GM21619 (cell line): ENCODE measurements at regions not wholly inside any gene's neighbourhood (a gene's known extent, or its start where the extent isn't known, plus 50 kb on each side); places are given as distances from the start of the nearest gene placed in this dataset.

Experiments used
- ATAC-seq: cut with Tn5 transposase; IDR thresholded peaks from one replicate; pipeline ENCODE4 v1.9.1; 2021; ENCODE audit not compliant: unreplicated experiment

- no peak for ATAC-seq
Measured at GRCh38 chr13:78029901-78030300, 111.3 kb upstream of the EDNRB start.

GRCh38 chr13:78028960-78029359 is 110.3 kb upstream of the EDNRB start:
- no peak for ATAC-seq

GRCh38 chr13:78024996-78025395 is 106.4 kb upstream of the EDNRB start:
- no peak for ATAC-seq

- peak; percentile 100 for ATAC-seq
Measured at GRCh38 chr13:78022164-78022877, 103.7 kb upstream of the EDNRB start.

GRCh38 chr13:78020861-78021260 is 102.2 kb upstream of the EDNRB start:
- ATAC-seq = no peak

- no peak for ATAC-seq
Measured at GRCh38 chr13:78015782-78016181, 97.2 kb upstream of the EDNRB start.

GRCh38 chr13:78012046-78012445 is 93.4 kb upstream of the EDNRB start:
- no peak for ATAC-seq

- ATAC-seq = no peak
Measured at GRCh38 chr13:78004821-78005220, 86.2 kb upstream of the EDNRB start.

- no peak for ATAC-seq
Measured at GRCh38 chr13:77999746-78000145, 81.1 kb upstream of the EDNRB start.

- ATAC-seq = no peak
Measured at GRCh38 chr13:77994166-77994565, 75.5 kb upstream of the EDNRB start.

- no peak for ATAC-seq
Measured at GRCh38 chr13:77991003-77991402, 72.4 kb upstream of the EDNRB start.

GRCh38 chr13:77989281-77989680 is 70.7 kb upstream of the EDNRB start:
- no peak for ATAC-seq

- ATAC-seq = no peak
Measured at GRCh38 chr13:77988355-77988754, 69.7 kb upstream of the EDNRB start.

- no peak for ATAC-seq
Measured at GRCh38 chr13:77986713-77987112, 68.1 kb upstream of the EDNRB start.

- ATAC-seq = no peak
Measured at GRCh38 chr13:77985866-77986636, 67.4 kb upstream of the EDNRB start.

GRCh38 chr13:77981281-77981881 is 62.8 kb upstream of the EDNRB start:
- ATAC-seq = no peak

GRCh38 chr13:77980592-77980991 is 62.0 kb upstream of the EDNRB start:
- ATAC-seq = no peak

- no peak for ATAC-seq
Measured at GRCh38 chr13:77979721-77980385, 61.2 kb upstream of the EDNRB start.

GRCh38 chr13:77975358-77976042 is 56.9 kb upstream of the EDNRB start:
- ATAC-seq = no peak

GRCh38 chr13:77969299-77969698 is 50.7 kb upstream of the EDNRB start:
- no peak for ATAC-seq
